PFSK-1 (cell line): ENCODE measurements at regions not wholly inside any gene's neighbourhood (a gene's known extent, or its start where the extent isn't known, plus 50 kb on each side); places are given as distances from the start of the nearest gene placed in this dataset.

ENCODE experiments used
- FOXP2 ChIP-seq: optimal IDR thresholded peaks from 2 replicates; pipeline ENCODE3; 2011; ENCODE audit warnings: borderline replicate concordance, control low read depth, inconsistent platforms; ENCODE audit not compliant: insufficient read depth; ENCODE audit errors: extremely low read length, extremely low read depth
- POLR2AphosphoS5 ChIP-seq: IDR thresholded peaks from 2 replicates; pipeline ENCODE4 v1.6.1; 2012; ENCODE audit warnings: low read depth, mild to moderate bottlenecking, control low read depth, low read length, moderate library complexity
- SIN3A ChIP-seq: IDR thresholded peaks from 2 replicates; pipeline ENCODE4 v1.6.1; 2012; ENCODE audit warnings: mild to moderate bottlenecking, low read length, moderate library complexity, borderline replicate concordance; ENCODE audit not compliant: insufficient read depth
- TAF1 ChIP-seq: IDR thresholded peaks from 2 replicates; pipeline ENCODE4 v1.6.1; 2012; ENCODE audit warnings: low read length, control low read depth, borderline replicate concordance; ENCODE audit not compliant: insufficient read depth
- TF ChIP-seq, protein P1 (sequence below), 2 experiments: IDR thresholded peaks; 2 replicates each; pipeline versions ENCODE4 v1.6.1 to v1.8.0; 2011 to 2012; ENCODE audit warnings: low read depth in 2 of 2, low read length in 2 of 2, control low read depth in 1 of 2, inconsistent platforms in 1 of 2, mild to moderate bottlenecking in 1 of 2, moderate library complexity in 1 of 2; ENCODE audit not compliant: insufficient read depth in 1 of 2

DNA sequence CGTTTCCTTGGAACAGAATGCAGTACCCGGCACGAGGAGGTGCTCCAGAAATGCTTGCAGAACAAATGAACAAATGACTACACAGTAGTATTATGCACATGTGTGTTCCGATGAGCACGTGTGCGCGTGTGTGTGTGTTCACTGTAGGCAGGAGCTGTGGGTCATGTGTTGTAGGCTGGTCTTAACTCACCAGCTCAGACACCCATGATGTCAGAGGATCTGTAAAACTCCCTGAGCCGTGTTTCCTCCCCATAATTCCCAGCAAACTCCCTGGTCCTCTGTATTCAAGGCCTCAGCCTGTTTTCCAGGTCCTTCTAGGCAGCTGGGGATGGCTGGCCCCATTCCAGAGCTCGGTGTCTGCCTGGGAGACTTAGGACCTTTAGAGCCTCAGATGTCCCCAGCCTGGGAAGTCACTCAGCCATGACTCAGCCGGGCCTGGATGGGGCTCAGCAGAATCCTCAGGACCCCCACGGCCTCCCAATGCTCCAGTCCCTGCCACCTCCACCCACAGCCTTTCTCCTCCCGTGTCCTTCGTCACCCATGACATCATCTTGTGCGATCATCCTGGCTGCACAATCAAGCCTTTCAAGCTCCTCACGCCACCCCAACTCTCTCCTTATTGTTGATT lies 475.0 kb upstream of the SULF2 start:
- TF ChIP-seq SIN3A (no peak), POLR2AphosphoS5 (no peak), FOXP2 (no peak), TAF1 (no peak)
- TF ChIP-seq, protein P1, sequence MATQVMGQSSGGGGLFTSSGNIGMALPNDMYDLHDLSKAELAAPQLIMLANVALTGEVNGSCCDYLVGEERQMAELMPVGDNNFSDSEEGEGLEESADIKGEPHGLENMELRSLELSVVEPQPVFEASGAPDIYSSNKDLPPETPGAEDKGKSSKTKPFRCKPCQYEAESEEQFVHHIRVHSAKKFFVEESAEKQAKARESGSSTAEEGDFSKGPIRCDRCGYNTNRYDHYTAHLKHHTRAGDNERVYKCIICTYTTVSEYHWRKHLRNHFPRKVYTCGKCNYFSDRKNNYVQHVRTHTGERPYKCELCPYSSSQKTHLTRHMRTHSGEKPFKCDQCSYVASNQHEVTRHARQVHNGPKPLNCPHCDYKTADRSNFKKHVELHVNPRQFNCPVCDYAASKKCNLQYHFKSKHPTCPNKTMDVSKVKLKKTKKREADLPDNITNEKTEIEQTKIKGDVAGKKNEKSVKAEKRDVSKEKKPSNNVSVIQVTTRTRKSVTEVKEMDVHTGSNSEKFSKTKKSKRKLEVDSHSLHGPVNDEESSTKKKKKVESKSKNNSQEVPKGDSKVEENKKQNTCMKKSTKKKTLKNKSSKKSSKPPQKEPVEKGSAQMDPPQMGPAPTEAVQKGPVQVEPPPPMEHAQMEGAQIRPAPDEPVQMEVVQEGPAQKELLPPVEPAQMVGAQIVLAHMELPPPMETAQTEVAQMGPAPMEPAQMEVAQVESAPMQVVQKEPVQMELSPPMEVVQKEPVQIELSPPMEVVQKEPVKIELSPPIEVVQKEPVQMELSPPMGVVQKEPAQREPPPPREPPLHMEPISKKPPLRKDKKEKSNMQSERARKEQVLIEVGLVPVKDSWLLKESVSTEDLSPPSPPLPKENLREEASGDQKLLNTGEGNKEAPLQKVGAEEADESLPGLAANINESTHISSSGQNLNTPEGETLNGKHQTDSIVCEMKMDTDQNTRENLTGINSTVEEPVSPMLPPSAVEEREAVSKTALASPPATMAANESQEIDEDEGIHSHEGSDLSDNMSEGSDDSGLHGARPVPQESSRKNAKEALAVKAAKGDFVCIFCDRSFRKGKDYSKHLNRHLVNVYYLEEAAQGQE (IDR thresholded peaks at IDR 0.05; ENCODE audit: insufficient read depth in 1 of 2, low read depth in 2 of 2, low read length in 2 of 2), result no peak

DNA sequence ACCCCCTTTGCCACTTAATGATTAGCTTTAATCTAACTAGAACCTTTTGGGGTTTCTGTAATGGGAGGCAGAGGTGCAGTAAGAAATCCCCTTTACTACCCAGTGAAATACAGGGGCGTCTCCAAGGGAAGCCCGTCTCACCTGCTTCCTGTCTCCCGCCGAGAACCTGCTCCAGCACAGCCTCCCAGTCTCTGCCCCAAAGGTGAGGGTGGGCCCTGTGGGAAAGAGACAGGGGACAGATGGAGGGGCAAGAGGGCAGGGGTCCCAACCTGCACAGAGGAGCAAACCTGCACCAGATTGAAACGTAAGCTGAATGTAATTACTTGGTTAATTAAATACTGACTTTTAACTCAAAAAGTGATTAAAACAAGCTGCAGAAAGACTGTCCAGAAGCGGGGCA lies 474.2 kb upstream of the SULF2 start:
- no peak for TF ChIP-seq POLR2AphosphoS5
- TF ChIP-seq FOXP2, result no peak
- TF ChIP-seq TAF1, result no peak
- TF ChIP-seq, protein P1 (IDR thresholded peaks at IDR 0.05; ENCODE audit: insufficient read depth in 1 of 2, low read depth in 2 of 2, low read length in 2 of 2), result no peak
- TF ChIP-seq SIN3A, result no peak

DNA sequence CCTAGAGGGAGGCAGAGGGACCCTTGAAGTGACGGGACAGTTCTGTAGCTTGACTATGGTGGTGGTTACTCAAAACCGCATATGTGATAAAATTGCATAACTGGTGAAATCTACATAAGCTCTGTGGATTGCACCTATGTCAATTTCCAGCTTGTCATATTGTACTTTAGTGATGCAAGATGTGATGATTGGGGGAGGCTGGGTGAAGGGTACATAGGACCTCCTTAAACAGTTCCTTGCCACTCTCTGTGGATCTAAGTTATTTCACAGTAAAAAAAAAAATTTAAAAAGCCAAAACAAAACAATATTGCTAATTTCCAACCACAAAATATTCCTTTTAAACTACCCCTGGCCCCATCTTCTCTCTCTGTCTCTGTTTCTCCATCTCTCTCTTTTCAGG lies 472.6 kb upstream of the SULF2 start:
- no peak for TF ChIP-seq SIN3A
- TF ChIP-seq, protein P1 (IDR thresholded peaks at IDR 0.05; ENCODE audit: insufficient read depth in 1 of 2, low read depth in 2 of 2, low read length in 2 of 2), result no peak
- TF ChIP-seq FOXP2, result no peak
- no peak for TF ChIP-seq TAF1
- TF ChIP-seq POLR2AphosphoS5, result no peak

DNA sequence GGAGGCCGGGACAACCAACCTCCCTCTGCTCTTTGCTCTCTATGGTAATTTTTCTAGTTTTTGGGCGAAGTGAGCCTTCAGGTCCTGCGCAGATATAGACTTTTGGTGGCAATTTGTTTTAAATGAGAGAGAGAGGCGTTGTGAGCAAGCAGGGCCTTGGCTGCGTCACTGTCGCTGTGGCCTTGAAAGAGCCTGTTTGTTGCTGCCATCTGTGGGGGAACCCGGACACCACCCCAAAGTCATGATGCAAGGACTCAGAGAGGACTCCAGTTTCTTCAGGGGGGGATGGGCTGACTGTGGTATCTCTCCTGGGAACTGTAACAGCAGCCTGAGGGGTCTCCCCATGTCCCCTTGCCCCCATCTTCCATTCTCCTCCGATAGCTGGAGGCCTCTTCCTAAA lies 462.7 kb upstream of the SULF2 start:
- no peak for TF ChIP-seq POLR2AphosphoS5
- TF ChIP-seq, protein P1 (IDR thresholded peaks at IDR 0.05; ENCODE audit: insufficient read depth in 1 of 2, low read depth in 2 of 2, low read length in 2 of 2), result no peak
- no peak for TF ChIP-seq TAF1
- no peak for TF ChIP-seq SIN3A
- no peak for TF ChIP-seq FOXP2
